ENCODE measurements at regions not wholly inside any gene's neighbourhood (a gene's known extent, or its start where the extent isn't known, plus 50 kb on each side); places are given as distances from the start of the nearest gene placed in this dataset.

DNA sequence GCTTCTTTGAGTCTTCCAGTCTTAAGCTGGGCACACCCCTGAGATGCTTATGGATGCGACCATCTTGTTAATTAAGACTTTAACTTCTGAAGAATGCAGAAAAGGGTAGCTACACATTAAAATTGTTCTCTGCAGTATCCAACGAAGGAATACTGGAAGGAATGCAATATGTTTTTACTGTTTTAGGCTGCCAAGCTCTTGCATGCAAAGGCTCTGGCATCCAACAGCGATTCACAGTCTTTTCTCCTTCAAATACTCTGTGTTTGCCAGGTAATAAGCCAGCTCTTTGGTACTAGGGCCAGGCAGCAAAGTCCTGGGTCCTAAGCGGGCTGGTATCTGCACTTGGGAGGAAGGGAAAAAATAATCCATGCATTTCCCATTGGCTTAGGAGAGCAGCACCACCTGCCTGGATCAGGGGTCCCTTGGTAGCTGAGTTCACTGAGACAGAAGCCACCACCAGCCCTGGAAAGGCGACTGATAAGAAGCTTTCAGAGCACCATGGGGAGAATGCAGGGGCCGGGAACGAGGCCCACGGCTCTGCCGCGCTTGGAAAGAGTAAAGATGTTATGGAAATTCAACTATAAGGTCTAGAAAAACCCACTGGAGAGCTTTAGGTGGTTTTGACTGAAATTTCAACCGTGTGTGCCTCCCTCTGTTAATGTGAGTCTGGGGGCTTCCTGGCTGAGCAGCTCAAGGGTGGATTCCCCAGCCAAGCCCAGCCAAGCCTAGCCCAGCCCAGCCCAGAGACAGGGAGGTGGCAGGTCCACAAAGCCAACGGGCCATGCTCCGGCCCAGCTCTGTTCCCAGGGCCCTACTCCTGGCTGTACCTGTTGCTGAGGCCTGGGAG is 67.0 kb upstream of the CCND1 start:
- FAIRE-seq = no peak
- Histone ChIP-seq H3K4me2 (ENCODE audit: insufficient read depth, low read length) (no peak overlapping the region), H3K27me3 (ENCODE audit: control insufficient read depth in 2 of 2, insufficient read depth in 2 of 2, low read length in 2 of 2) (peaks cover 30 to 77% of the 10 kb centered on the region in 2 experiments), H3K4me1 (replicated peaks in 1 of 2; ENCODE audit: control insufficient read depth in 2 of 2, insufficient read depth in 2 of 2, low read length in 2 of 2) (peaks cover 7 to 15% of the 10 kb centered on the region in 2 experiments), H3K9me1 (ENCODE audit: control insufficient read depth, insufficient read depth, low read length) (no peaks in the 10 kb centered on the region), H3K9ac (ENCODE audit: insufficient read depth in 1 of 2, low read depth in 2 of 2, low read length in 2 of 2) (no peak overlapping the region), H3K27ac (ENCODE audit: extremely low read depth, low read depth, low read length) (no peak overlapping the region), H4K20me1 (replicated peaks; ENCODE audit: control insufficient read depth, insufficient read depth, low read length) (peaks cover 5% of the 10 kb centered on the region; the same call in 1 of the 2 replicates), H3K9me3 (replicated peaks; ENCODE audit: control insufficient read depth, insufficient read depth, low read depth, low read length) (no peaks in the 10 kb centered on the region), H2AFZ (ENCODE audit: low read depth, low read length) (no peak overlapping the region), H3K36me3 (ENCODE audit: control insufficient read depth, insufficient read depth, low read length) (no peaks in the 10 kb centered on the region), H3K79me2 (ENCODE audit: control insufficient read depth, insufficient read depth, low read length) (no peaks in the 10 kb centered on the region), H3K4me3 (no peak overlapping the region)
- intact Hi-C loops (cut with micrococcal nuclease) (no loop called here), in situ Hi-C loops (cut with MboI) (no loop called here)
- no peak for DNase-seq (ENCODE audit: extremely low read depth in 1 of 4, low spot score in 3 of 4)
- TF ChIP-seq EZH2 (IDR thresholded peaks at IDR 0.05; ENCODE audit: borderline replicate concordance, low read depth, low read length) (no peak), MYBL2 (IDR thresholded peaks at IDR 0.05; ENCODE audit: low read depth) (no peak), MYBL2 (CRISPR knock-in tag; IDR thresholded peaks at IDR 0.05; ENCODE audit: borderline replicate concordance) (no peak), SMARCB1 (IDR thresholded peaks at IDR 0.05; ENCODE audit: insufficient read length, low read depth) (no peak), HCFC1 (IDR thresholded peaks at IDR 0.05; ENCODE audit: low read depth, low read length) (no peak), SP1 (CRISPR knock-in tag; IDR thresholded peaks at IDR 0.05) (no peak), KAT8 (IDR thresholded peaks at IDR 0.05; ENCODE audit: low read depth) (no peak), WHSC1 (IDR thresholded peaks at IDR 0.05; ENCODE audit: low read length) (no peak), ZNF316 (IDR thresholded peaks at IDR 0.05) (no peak), ZBED1 (IDR thresholded peaks at IDR 0.05) (no peak), SMC3 (conservative IDR thresholded peaks at IDR 0.05; ENCODE audit: insufficient read depth, low read depth, low read length) (no peak), GMEB1 (CRISPR knock-in tag; IDR thresholded peaks at IDR 0.05) (no peak), BCL6 (CRISPR knock-in tag; IDR thresholded peaks at IDR 0.05) (no peak), REST (IDR thresholded peaks at IDR 0.05; ENCODE audit: borderline replicate concordance) (no peak), REST (CRISPR knock-in tag; IDR thresholded peaks at IDR 0.05; ENCODE audit: low read depth) (no peak)
- ChIA-PET CTCF (ENCODE audit: low intra/inter-chr PET ratio) (no interaction called here), POLR2A (interaction anchor here (0.6 to 1.2 kb wide), 5 partner anchors 15 to 289 kb away, joined by 3 to 4 read pairs (median 3); no protein-coding TSS in a partner anchor)
- no peak; the same call in 2 of the 3 replicates for ATAC-seq
- 3% methylated on average over 13 of the region's 13 CpGs for WGBS (ENCODE audit: insufficient coverage, low coverage, missing lambda C conversion rate)
- no TSS peak for BruUV-seq (replicated peaks)
